ENCODE measurements at regions not wholly inside any gene's neighbourhood (a gene's known extent, or its start where the extent isn't known, plus 50 kb on each side); places are given as distances from the start of the nearest gene placed in this dataset.

- TF ChIP-seq BCL11A (IDR thresholded peaks at IDR 0.05; ENCODE audit: low read depth in 2 of 2, low read length in 2 of 2), result no peak
- no peak for TF ChIP-seq POLR2A (IDR thresholded peaks at IDR 0.05; ENCODE audit: control extremely low read depth in 1 of 2, low read depth in 2 of 2, low read length in 2 of 2)
- TF ChIP-seq NANOG (IDR thresholded peaks at IDR 0.05; ENCODE audit: insufficient read depth, low read depth, low read length, poor library complexity, severe bottlenecking), result no peak
- TF ChIP-seq SP2 (IDR thresholded peaks at IDR 0.05; ENCODE audit: low read length), result no peak
- TF ChIP-seq RBBP5 (IDR thresholded peaks at IDR 0.05; ENCODE audit: borderline replicate concordance, low read depth, low read length), result no peak
These were observed 121.4 kb upstream of the CEP162 start (continued) for GRCh38 chr6:84348801-84349200.

Data from H1 (cell line).